H9 (cell line): ENCODE measurements at regions not wholly inside any gene's neighbourhood (a gene's known extent, or its start where the extent isn't known, plus 50 kb on each side); places are given as distances from the start of the nearest gene placed in this dataset.

Experiments used
- DNase-seq: peaks from one replicate; pipeline ENCODE4 v3.0.0-alpha.2; 2017
- H2AFZ ChIP-seq: one replicate; pipeline ENCODE4 v1.6.1; 2013; ENCODE audit warnings: mild to moderate bottlenecking, low read length, control low read depth, moderate library complexity
- H2AK5ac ChIP-seq: 2 replicates; pipeline ENCODE4 v1.6.1; 2013; ENCODE audit warnings: low read length, control low read depth, mixed read lengths; ENCODE audit not compliant: insufficient read length
- H2BK120ac ChIP-seq: one replicate; pipeline ENCODE4 v1.6.1; 2013; ENCODE audit warnings: low read depth, mild to moderate bottlenecking, low read length, control low read depth, inconsistent platforms; ENCODE audit not compliant: poor library complexity, severe bottlenecking
- H2BK12ac ChIP-seq: 2 replicates; pipeline ENCODE4 v1.6.1; 2013; ENCODE audit warnings: low read length, control low read depth, mixed read lengths, low read depth; ENCODE audit not compliant: insufficient read length
- H2BK15ac ChIP-seq: 2 replicates; pipeline ENCODE4 v1.6.1; 2013; ENCODE audit warnings: low read depth, low read length, control low read depth
- H2BK20ac ChIP-seq: one replicate; pipeline ENCODE4 v1.6.1; 2013; ENCODE audit warnings: low read depth, mild to moderate bottlenecking, low read length, control low read depth, inconsistent platforms; ENCODE audit not compliant: poor library complexity, severe bottlenecking
- H2BK5ac ChIP-seq: 2 replicates; pipeline ENCODE4 v1.6.1; 2013; ENCODE audit warnings: low read length, control low read depth, mixed read lengths; ENCODE audit not compliant: insufficient read length
- H3K14ac ChIP-seq: 2 replicates; pipeline ENCODE4 v1.6.1; 2013; ENCODE audit warnings: low read length, control low read depth; ENCODE audit not compliant: insufficient read depth
- H3K18ac ChIP-seq: 2 replicates; pipeline ENCODE4 v1.6.1; 2013; ENCODE audit warnings: low read depth, mild to moderate bottlenecking, mixed read lengths, low read length, control low read depth; ENCODE audit not compliant: insufficient read length
- H3K23ac ChIP-seq: 2 replicates; pipeline ENCODE4 v1.6.1; 2013; ENCODE audit warnings: low read length, control low read depth, mixed read lengths, low read depth; ENCODE audit not compliant: insufficient read length
- H3K23me2 ChIP-seq: 2 replicates; pipeline ENCODE4 v1.6.1; 2013; ENCODE audit warnings: low read depth, mild to moderate bottlenecking, mixed read lengths, low read length, control low read depth; ENCODE audit not compliant: insufficient read length, poor library complexity, severe bottlenecking
- H3K27ac ChIP-seq: 2 replicates; pipeline ENCODE4 v1.5.1; 2013; ENCODE audit warnings: low read length, control low read depth, mixed read lengths, low read depth; ENCODE audit not compliant: insufficient read length
- H3K27me3 ChIP-seq: 2 replicates; pipeline ENCODE4 v1.6.1; 2013; ENCODE audit warnings: low read length, control low read depth, inconsistent platforms; ENCODE audit not compliant: insufficient read depth
- H3K4ac ChIP-seq: 2 replicates; pipeline ENCODE4 v1.6.1; 2013; ENCODE audit warnings: low read depth, mild to moderate bottlenecking, control low read depth, inconsistent platforms, low read length, moderate library complexity
- H3K4me1 ChIP-seq: 2 replicates; pipeline ENCODE4 v1.6.1; 2013; ENCODE audit warnings: low read length, control low read depth, inconsistent platforms; ENCODE audit not compliant: insufficient read depth
- H3K4me2 ChIP-seq: 2 replicates; pipeline ENCODE4 v1.6.1; 2013; ENCODE audit warnings: low read length, control low read depth, mixed read lengths; ENCODE audit not compliant: insufficient read length, insufficient read depth
- H3K56ac ChIP-seq: 2 replicates; pipeline ENCODE4 v1.6.1; 2013; ENCODE audit warnings: low read depth, mild to moderate bottlenecking, mixed read lengths, low read length, control low read depth; ENCODE audit not compliant: insufficient read length
- H3K79me1 ChIP-seq: 2 replicates; pipeline ENCODE4 v1.6.1; 2013; ENCODE audit warnings: low read depth, mild to moderate bottlenecking, moderate library complexity, low read length, control low read depth, inconsistent platforms; ENCODE audit not compliant: insufficient read depth, poor library complexity, severe bottlenecking
- H3K79me2 ChIP-seq: 2 replicates; pipeline ENCODE4 v1.6.1; 2013; ENCODE audit warnings: low read length, control low read depth, inconsistent platforms; ENCODE audit not compliant: insufficient read depth
- H3K9ac ChIP-seq: 2 replicates; pipeline ENCODE4 v1.6.1; 2013; ENCODE audit warnings: low read length, control low read depth, mixed read lengths; ENCODE audit not compliant: insufficient read length; ENCODE audit errors: extremely low read depth
- H3K9me3 ChIP-seq: one replicate; pipeline ENCODE4 v1.6.1; 2013; ENCODE audit warnings: low read depth, low read length, inconsistent platforms; ENCODE audit not compliant: control insufficient read depth
- H3T11ph ChIP-seq: one replicate; pipeline ENCODE4 v1.6.1; 2013; ENCODE audit warnings: mild to moderate bottlenecking, low read length, control low read depth, inconsistent platforms
- H4K20me1 ChIP-seq: one replicate; pipeline ENCODE4 v1.6.1; 2013; ENCODE audit not compliant: control insufficient read depth, insufficient read length, insufficient read depth
- H4K5ac ChIP-seq: 2 replicates; pipeline ENCODE4 v1.6.1; 2013; ENCODE audit warnings: low read depth, mild to moderate bottlenecking, mixed read lengths, low read length, control low read depth; ENCODE audit not compliant: insufficient read length
- H4K8ac ChIP-seq: replicated peaks from 2 replicates; pipeline ENCODE4 v1.6.1; 2013; ENCODE audit warnings: low read length, control low read depth, mixed read lengths, low read depth; ENCODE audit not compliant: insufficient read length
- H4K91ac ChIP-seq: 2 replicates; pipeline ENCODE4 v1.6.1; 2013; ENCODE audit warnings: low read depth, mild to moderate bottlenecking, moderate library complexity, mixed read lengths, low read length, control low read depth; ENCODE audit not compliant: insufficient read length
- H3K27ac Mint-ChIP-seq, 3 experiments: 2 replicates in 2 of 3; 3 replicates in 1 of 3; pipeline ENCODE4 v1.8.0; 2020 to 2021; ENCODE audit warnings: mixed read lengths in 3 of 3, mild to moderate bottlenecking in 1 of 3, moderate library complexity in 1 of 3
- H3K27me3 Mint-ChIP-seq: 2 replicates; pipeline ENCODE4 v1.8.0; 2021; ENCODE audit warnings: low read depth, mild to moderate bottlenecking, moderate library complexity, mixed read lengths
- H3K36me3 Mint-ChIP-seq, 3 experiments: 2 replicates in 2 of 3; 3 replicates in 1 of 3; pipeline ENCODE4 v1.8.0; 2020 to 2021; ENCODE audit warnings: low read depth in 3 of 3, mixed read lengths in 3 of 3; ENCODE audit not compliant: insufficient read depth in 1 of 3
- H3K4me1 Mint-ChIP-seq, 2 experiments: 2 replicates each; pipeline ENCODE4 v1.8.0; 2020; ENCODE audit warnings: mixed read lengths in 2 of 2
- H3K4me3 Mint-ChIP-seq, 2 experiments: 2 replicates in 1 of 2; 3 replicates in 1 of 2; pipeline ENCODE4 v1.8.0; 2020 to 2021; ENCODE audit warnings: mild to moderate bottlenecking in 2 of 2, mixed read lengths in 2 of 2, moderate library complexity in 1 of 2
- H3K9me3 Mint-ChIP-seq, 2 experiments: 2 replicates in 1 of 2; 3 replicates in 1 of 2; pipeline ENCODE4 v1.8.0; 2020; ENCODE audit warnings: mild to moderate bottlenecking in 2 of 2, mixed read lengths in 2 of 2, moderate library complexity in 1 of 2
- CTCF ChIP-seq: fragments of 200-600 bp; sonication (generic); conservative IDR thresholded peaks from 3 replicates; pipeline ENCODE4 v1.8.0; 2021; ENCODE audit warnings: antibody characterized with exemption, mild to moderate bottlenecking
- WGBS: extraction: QIAGEN DNeasy Blood & Tissue Kit; methylation state at CpG from one replicate; pipeline ENCODE4 v1.1.7; 2013; ENCODE audit warnings: missing lambda C conversion rate, low lambda C conversion rate, mixed read lengths; ENCODE audit not compliant: insufficient read length; ENCODE audit errors: extremely low coverage; 5-methylcytosine and 5-hydroxymethylcytosine counted together

- Histone ChIP-seq H4K8ac (no peak overlapping the region), H2BK12ac (no peak overlapping the region), H3K4ac (no peak overlapping the region), H2AFZ (no peak overlapping the region), H2BK5ac (no peak overlapping the region), H3T11ph (no peak overlapping the region), H4K5ac (no peak overlapping the region), H3K23me2 (no peaks in the 10 kb centered on the region), H2AK5ac (no peak overlapping the region), H2BK120ac (no peak overlapping the region), H3K9ac (no peak overlapping the region), H3K27me3 (no peaks in the 10 kb centered on the region), H3K79me2 (no peaks in the 10 kb centered on the region), H3K56ac (no peak overlapping the region), H3K18ac (no peak overlapping the region), H3K4me1 (no peaks in the 10 kb centered on the region), H3K79me1 (no peaks in the 10 kb centered on the region), H3K27ac (no peak overlapping the region), H3K23ac (no peak overlapping the region), H2BK20ac (no peak overlapping the region), H3K14ac (no peak overlapping the region), H3K4me2 (no peak overlapping the region), H2BK15ac (no peak overlapping the region), H4K91ac (no peak overlapping the region), H4K20me1 (no peaks in the 10 kb centered on the region), H3K9me3 (no peaks in the 10 kb centered on the region)
- WGBS, result no CpG with 5 or more reads among the region's 1 CpG
- H3K4me3 Mint-ChIP-seq, result no peak overlapping the region
- no peak overlapping the region for H3K27ac Mint-ChIP-seq
- no peak for DNase-seq
- H3K27me3 Mint-ChIP-seq, result no peaks in the 10 kb centered on the region
- no peaks in the 10 kb centered on the region for H3K4me1 Mint-ChIP-seq
- no peak for TF ChIP-seq CTCF
- H3K36me3 Mint-ChIP-seq, result peaks cover 4 to 6% (median 5%) of the 10 kb centered on the region in 3 experiments; a peak in 6 of 7 replicates
- peaks cover 8 to 12% of the 10 kb centered on the region in 2 experiments for H3K9me3 Mint-ChIP-seq
These were observed 999.9 kb upstream of the CELF4 start for GRCh38 chr18:38565513-38565912.
